ENCODE measurements at regions not wholly inside any gene's neighbourhood (a gene's known extent, or its start where the extent isn't known, plus 50 kb on each side); places are given as distances from the start of the nearest gene placed in this dataset.

GRCh38 chr10:132115732-132116131 is 50.0 kb downstream of the JAKMIP3 start:
- no peak for DNase-seq

GRCh38 chr10:132117146-132117545 is 51.4 kb downstream of the JAKMIP3 start:
- no peak for DNase-seq

- DNase-seq, result no peak
Observed at GRCh38 chr10:132117636-132118190, 52.0 kb downstream of the JAKMIP3 start.

GRCh38 chr10:132118366-132118765 is 52.6 kb downstream of the JAKMIP3 start:
- no peak for DNase-seq

GRCh38 chr10:132120200-132120599 is 54.5 kb downstream of the JAKMIP3 start:
- no peak for DNase-seq

GRCh38 chr10:132120734-132121510 is 55.2 kb downstream of the JAKMIP3 start:
- no peak for DNase-seq

GRCh38 chr10:132121511-132121830 is 55.7 kb downstream of the JAKMIP3 start:
- no peak for DNase-seq

- DNase-seq, result no peak
Observed at GRCh38 chr10:132122097-132122861, 56.5 kb downstream of the JAKMIP3 start.

GRCh38 chr10:132122939-132123445 is 57.2 kb downstream of the JAKMIP3 start:
- DNase-seq, result no peak

GRCh38 chr10:132123606-132124005 is 57.9 kb downstream of the JAKMIP3 start:
- DNase-seq, result no peak

GRCh38 chr10:132124201-132124920 is 58.6 kb downstream of the JAKMIP3 start:
- DNase-seq, result no peak

GRCh38 chr10:132129431-132129830 is 57.3 kb upstream of the DPYSL4 start:
- no peak for DNase-seq

GRCh38 chr10:132130286-132131265 is 56.2 kb upstream of the DPYSL4 start:
- DNase-seq, result no peak

GRCh38 chr10:132131581-132132420 is 54.9 kb upstream of the DPYSL4 start:
- DNase-seq, result peak; percentile 30

- DNase-seq, result peak; percentile 59
Observed at GRCh38 chr10:132132421-132132841, 54.3 kb upstream of the DPYSL4 start.

- no peak for DNase-seq
Observed at GRCh38 chr10:132133005-132133404, 53.7 kb upstream of the DPYSL4 start.

GRCh38 chr10:132133449-132134240 is 53.1 kb upstream of the DPYSL4 start:
- DNase-seq, result peak; percentile 13

GRCh38 chr10:132134241-132135052 is 52.3 kb upstream of the DPYSL4 start:
- no peak for DNase-seq

Data from right hindlimb (tissue), 1 donor.